Activated effector memory CD4-positive, alpha-beta T cell treated with anti-CD3 and anti-CD28 coated beads, Interleukin-2, amount 50 U/mL, for 16 hours (primary cell): ENCODE measurements at regions not wholly inside any gene's neighbourhood (a gene's known extent, or its start where the extent isn't known, plus 50 kb on each side); places are given as distances from the start of the nearest gene placed in this dataset.

ENCODE experiments used
- DNase-seq: peaks from one replicate; pipeline ENCODE4 v3.0.0-alpha.2; 2020

GRCh38 chr11:116467823-116468222 is 305.0 kb downstream of the BUD13 start:
- DNase-seq, result no peak

DNA sequence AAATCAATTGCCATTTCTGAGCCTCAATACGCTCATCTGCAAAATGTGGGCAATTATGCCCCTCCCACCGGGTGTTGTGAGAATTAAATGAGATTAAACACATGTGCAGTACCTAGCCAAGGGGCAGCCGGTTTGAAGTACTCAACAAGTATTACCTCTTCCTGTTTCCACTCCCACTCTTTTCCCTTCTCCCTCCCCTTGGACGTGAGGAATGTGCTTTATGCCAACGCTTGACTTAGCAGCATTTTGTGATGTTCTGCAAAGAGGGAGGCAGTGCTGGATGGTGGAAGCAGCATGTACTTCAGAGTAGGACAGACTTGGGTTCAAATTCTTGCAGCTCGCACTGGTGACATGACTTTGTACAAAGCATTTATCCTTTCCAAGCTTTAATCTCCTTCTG is 306.0 kb downstream of the BUD13 start:
- no peak for DNase-seq

- DNase-seq, result no peak
Measured at GRCh38 chr11:116466191-116466590, 306.6 kb downstream of the BUD13 start.

DNA sequence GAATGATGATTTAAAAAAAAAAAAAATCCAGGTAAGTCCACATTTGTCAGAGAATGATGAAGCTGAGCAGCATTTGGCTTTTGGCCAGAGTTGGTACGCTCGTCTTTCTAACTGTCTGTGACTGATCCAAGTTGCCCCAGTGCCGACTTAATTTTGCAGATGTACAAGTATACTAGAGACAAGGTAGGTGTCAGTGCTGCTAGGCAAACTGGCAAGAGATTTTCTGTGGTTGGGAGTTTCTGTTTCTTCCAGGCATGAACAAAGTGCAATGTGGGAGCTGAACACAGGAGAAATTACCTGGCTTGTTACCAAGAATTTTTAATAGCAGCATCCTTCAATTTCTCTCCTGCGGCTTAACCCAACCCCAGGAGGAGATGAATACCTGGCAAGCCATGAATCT is 307.7 kb downstream of the BUD13 start:
- no peak for DNase-seq

GRCh38 chr11:116461789-116462188 is 311.0 kb downstream of the BUD13 start:
- no peak for DNase-seq

DNA sequence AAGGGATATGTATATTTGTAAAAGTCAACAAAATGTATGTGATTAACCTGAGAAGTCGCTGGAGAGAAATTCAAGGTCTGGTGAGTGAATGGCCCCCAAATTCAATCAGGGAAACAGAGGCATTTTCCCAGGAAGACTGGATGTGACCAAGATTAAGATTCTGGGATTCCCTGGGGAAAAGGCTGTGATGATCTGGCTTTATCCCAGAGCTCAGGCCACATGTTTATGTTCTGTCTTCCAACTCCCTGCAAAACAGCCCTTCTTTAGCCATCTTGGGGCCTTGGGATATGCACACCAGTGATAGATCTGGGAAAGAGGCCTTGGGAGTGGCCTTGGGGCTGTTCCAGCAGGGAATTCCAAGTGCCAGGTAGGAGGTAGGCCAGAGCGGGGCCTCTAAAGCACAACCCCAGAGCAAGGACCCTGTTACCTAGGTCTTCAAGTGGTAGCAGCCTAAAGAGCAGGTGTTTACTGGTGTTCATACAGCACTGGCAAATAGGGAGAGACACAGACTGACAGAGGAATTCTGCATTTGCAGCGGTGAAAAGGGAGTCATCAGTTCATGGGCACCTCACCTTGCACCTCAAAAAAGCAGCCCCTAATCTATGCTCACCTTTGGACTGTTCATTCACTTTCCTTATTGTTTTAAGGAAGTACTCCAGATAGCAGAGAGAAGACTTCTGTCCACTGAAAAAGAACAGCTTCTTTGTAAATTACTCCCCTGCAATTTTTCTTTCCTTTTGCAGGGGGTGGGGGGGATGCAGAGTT is 312.4 kb downstream of the BUD13 start:
- no peak for DNase-seq

GRCh38 chr11:116459185-116460045 is 313.4 kb downstream of the BUD13 start:
- no peak for DNase-seq

- DNase-seq, result no peak
Measured at GRCh38 chr11:116458546-116458945, 314.2 kb downstream of the BUD13 start.

- DNase-seq, result no peak
Measured at GRCh38 chr11:116457336-116458007, 315.3 kb downstream of the BUD13 start.

DNA sequence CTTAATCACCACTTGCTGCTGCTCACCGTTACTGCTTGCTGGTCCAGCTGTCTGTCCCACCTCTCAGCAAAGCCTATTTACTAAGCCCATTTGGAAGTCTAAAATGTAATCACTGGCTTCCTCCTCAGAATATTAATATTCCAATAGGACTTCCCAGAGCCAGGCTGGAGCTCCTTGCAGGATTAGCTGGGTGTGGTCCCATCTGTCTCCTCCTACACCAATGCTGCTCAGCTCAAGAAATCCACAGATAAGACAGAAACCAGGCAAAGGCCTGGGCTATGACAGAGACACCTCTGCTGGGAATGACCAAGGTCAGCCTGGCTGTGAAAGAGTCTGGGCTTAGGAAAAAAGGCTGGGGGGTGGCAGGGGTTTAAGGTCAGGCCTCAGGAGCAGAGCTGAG is 317.8 kb downstream of the BUD13 start:
- no peak for DNase-seq

DNA sequence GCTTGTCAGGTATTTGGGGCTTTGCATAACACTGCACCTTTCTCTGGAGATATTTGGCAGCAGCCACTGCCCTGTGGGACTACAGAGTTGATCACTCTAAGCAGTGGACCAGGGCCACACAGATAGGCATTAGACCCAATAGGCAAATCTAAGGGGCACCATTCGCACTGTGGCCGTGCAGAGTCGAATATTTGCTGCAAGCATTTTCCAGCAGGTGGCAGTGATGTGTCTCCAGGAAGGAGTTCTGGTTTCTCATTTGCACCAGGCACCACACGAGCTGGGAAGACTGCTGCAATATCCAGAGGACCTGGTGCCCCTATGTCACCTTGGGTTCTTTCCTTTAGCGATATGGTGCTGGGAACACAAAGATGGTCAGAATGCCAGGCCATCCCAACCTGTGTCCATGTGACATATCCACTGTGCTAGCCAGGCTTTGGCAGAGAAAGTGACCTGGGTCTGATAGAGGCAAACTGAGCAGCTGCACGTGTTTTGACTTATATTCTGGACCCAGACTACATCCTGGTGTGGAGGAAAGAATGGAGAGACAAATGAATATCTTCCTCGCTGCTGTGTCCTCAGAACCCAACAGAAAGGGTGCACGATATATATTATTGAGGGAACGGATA is 318.7 kb downstream of the BUD13 start:
- no peak for DNase-seq

- no peak for DNase-seq
Measured at GRCh38 chr11:116452461-116452860, 320.3 kb downstream of the BUD13 start.

DNA sequence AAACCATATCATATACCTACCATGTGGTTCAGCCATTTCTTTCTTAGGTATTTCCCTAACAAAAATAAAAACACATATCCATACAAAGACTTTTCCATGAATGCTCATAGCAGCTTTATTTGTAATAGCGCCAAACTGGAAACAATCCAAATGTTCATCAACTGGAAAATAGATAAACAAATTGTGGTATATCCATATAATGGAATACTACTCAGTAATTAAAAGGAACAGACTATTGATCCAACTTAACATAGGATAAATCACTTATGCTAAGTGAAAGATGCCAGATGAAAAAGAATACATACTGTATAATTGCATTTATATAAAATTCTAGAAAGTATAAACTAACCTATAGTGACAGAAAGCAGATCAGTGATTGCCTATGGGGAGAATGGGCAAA is 323.3 kb downstream of the BUD13 start:
- DNase-seq, result no peak

DNA sequence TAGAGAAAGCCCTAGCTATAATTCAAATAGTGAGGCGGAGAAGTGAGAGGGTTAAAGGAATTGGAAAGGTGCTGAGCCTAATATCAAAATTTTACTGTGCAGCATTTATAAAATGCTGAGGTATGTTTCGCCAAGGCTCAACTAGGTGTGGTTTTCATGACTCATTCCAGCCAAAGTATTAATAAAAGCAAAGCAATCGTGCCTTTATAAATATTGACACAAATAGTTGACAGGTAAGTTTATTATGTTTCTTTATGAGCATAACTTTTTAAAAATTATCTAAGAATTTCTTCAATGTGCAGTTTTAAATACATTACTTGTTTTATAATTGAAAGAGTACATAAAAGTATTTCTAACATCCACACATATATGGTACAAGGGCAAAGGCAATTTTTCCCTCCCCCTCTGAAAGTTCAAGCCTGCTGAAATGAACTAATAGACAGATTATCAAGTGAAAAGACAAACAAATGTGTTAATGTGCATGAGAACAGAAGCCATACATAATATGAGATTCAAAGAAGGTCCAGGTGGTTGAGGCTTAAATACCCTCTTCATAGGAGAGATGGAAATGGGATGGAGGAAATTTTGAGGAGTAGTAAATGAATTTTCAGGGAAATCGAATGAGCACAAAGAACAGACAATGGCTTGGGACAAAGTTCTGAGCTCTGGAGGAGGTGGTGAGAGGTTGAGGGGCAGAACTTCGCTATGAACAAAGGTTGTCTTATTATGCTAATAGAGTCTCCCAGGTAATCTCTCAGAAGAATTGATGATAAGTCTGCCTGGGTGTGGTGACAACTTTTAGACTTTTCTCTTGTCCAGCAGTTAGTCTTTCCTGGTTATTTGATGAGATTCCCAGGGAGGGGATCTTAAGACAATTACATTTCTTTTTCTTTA is 326.5 kb downstream of the BUD13 start:
- DNase-seq, result no peak

DNA sequence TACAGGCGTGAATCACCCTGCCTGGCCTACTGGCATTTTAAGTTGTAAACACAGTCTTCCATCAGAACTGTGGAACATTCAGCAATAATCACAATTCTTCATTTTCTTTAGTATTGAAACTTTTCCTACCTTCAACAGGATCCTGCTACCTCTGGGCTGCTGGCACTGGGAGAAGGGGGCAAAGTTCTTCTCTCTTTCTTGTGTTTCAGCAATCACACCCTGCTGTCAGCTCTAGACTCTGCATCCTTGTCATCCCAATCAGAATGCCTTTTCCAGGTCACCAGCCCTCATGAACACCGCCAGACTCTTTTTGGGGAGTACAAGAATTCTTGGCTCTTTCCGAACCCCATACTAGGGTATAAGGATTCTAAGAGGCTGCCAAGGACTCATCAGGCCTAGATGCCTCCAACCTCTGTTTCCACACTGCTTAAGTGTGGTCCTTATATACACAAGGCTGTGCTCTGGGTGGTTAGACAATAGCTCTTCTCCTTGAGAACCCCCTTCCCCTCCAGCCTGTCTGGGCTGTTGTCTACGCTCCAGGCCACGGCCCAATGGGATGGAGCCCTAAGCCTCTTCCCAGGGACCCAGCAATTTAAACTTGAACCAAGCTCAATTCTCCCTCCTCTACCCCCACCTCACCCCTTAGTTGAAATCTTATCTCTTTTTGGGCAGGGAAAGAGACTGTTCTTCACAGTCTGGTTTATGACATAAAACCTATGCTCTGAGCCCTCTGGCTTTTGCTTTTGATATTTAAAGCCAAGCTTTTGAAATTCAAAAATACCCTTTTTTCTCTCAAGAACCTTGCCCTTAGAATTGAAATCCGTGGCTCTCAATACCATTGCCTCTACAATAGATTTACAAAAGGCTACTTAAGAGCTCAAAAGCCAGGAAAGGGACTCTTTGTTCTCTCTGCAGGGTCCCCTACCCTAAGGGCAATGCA is 327.4 kb downstream of the BUD13 start:
- no peak for DNase-seq

GRCh38 chr11:116442238-116442752 is 330.5 kb downstream of the BUD13 start:
- DNase-seq, result no peak

GRCh38 chr11:116439361-116439677 is 333.5 kb downstream of the BUD13 start:
- DNase-seq, result no peak

GRCh38 chr11:116438651-116439360 is 334.0 kb downstream of the BUD13 start:
- DNase-seq, result no peak

GRCh38 chr11:116434986-116435385 is 337.8 kb downstream of the BUD13 start:
- no peak for DNase-seq

- no peak for DNase-seq
Measured at GRCh38 chr11:116432301-116432700, 340.5 kb downstream of the BUD13 start.
